AG10803 (cell line): ENCODE measurements at regions not wholly inside any gene's neighbourhood (a gene's known extent, or its start where the extent isn't known, plus 50 kb on each side); places are given as distances from the start of the nearest gene placed in this dataset.

Experiments
- DNase-seq: peaks from one replicate; pipeline ENCODE4 v3.0.0; 2010; ENCODE audit warnings: low read depth
- H3K4me3 ChIP-seq: 2 replicates; pipeline ENCODE4 v1.5.1; 2011; ENCODE audit warnings: mild to moderate bottlenecking, low read length, control low read depth
- CTCF ChIP-seq: conservative IDR thresholded peaks from 2 replicates; pipeline ENCODE4 v1.5.1; 2011; ENCODE audit warnings: mild to moderate bottlenecking, low read length, control low read depth, inconsistent platforms

- peak; percentile 39 for DNase-seq
- H3K4me3 ChIP-seq: no peak overlapping the region
- no peak for TF ChIP-seq CTCF
Observed at GRCh38 chr7:36090976-36091873, 61.8 kb upstream of the EEPD1 start.

GRCh38 chr7:36091874-36092176 is 61.2 kb upstream of the EEPD1 start:
- TF ChIP-seq CTCF: no peak
- DNase-seq: no peak
- H3K4me3 ChIP-seq: no peak overlapping the region

GRCh38 chr7:36092221-36092771 is 60.8 kb upstream of the EEPD1 start:
- TF ChIP-seq CTCF: no peak
- no peak for DNase-seq
- no peak overlapping the region for H3K4me3 ChIP-seq

- DNase-seq: no peak
- no peak overlapping the region for H3K4me3 ChIP-seq
- no peak for TF ChIP-seq CTCF
Observed at GRCh38 chr7:36096460-36097095, 56.5 kb upstream of the EEPD1 start.

GRCh38 chr7:36098096-36098495 is 55.0 kb upstream of the EEPD1 start:
- H3K4me3 ChIP-seq: no peak overlapping the region
- no peak for DNase-seq
- no peak for TF ChIP-seq CTCF

GRCh38 chr7:36100226-36100625 is 52.8 kb upstream of the EEPD1 start:
- peak; percentile 62 for DNase-seq
- H3K4me3 ChIP-seq: no peak overlapping the region
- no peak for TF ChIP-seq CTCF

- TF ChIP-seq CTCF: no peak
- no peak overlapping the region for H3K4me3 ChIP-seq
- DNase-seq: peak; percentile 32
Observed at GRCh38 chr7:36100634-36101033, 52.4 kb upstream of the EEPD1 start.
